GM19023 (cell line): ENCODE measurements at regions not wholly inside any gene's neighbourhood (a gene's known extent, or its start where the extent isn't known, plus 50 kb on each side); places are given as distances from the start of the nearest gene placed in this dataset.
"Not testable (repeated sequence)": the region's sequence is repeated elsewhere in the genome, so short reads cannot be mapped to it uniquely, and the experiment has no call there.

Experiments used
- ATAC-seq: cut with Tn5 transposase; IDR thresholded peaks from one replicate; pipeline ENCODE4 v1.9.1; 2021; ENCODE audit warnings: mild to moderate bottlenecking, moderate library complexity; ENCODE audit not compliant: unreplicated experiment

DNA sequence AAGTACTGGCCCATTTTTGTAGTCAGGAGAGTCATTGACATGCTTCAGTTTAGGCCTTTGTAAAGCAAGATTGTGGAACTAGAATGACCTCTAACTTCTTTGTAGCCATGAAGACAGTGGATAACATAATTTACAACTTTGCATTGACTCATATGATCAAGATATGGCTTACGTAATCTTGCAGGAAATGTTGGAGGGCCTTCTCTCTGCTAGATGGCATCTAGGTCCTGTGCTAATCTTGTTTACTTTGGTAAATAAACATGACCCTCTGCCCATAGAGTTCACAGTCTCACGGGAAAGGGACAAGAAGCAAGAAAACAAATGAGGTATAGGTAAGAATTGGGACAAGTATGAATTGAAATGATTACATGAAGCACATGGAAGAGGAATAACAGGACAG lies 355.2 kb upstream of the ARID1B start:
- ATAC-seq = no peak

DNA sequence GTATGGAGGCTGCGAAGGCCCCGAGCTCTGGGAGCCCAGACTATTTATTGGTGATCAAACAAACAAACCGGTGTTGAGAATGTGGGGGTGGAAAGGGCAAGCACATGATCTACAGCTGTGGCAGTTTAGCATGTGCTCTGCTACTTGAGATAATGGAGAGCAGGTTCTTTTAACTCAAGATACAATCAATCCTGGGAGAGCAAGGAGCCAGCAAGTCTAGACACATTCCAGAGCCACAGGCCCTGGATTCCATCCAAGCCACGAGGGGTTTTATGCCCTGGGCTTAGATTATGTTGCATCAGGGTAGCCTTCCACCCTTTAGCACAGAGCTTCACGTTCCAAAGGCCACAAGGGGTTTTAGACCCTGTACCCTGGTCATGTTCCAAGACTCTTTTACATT lies 355.9 kb upstream of the ARID1B start:
- ATAC-seq = not testable (repeated sequence)

DNA sequence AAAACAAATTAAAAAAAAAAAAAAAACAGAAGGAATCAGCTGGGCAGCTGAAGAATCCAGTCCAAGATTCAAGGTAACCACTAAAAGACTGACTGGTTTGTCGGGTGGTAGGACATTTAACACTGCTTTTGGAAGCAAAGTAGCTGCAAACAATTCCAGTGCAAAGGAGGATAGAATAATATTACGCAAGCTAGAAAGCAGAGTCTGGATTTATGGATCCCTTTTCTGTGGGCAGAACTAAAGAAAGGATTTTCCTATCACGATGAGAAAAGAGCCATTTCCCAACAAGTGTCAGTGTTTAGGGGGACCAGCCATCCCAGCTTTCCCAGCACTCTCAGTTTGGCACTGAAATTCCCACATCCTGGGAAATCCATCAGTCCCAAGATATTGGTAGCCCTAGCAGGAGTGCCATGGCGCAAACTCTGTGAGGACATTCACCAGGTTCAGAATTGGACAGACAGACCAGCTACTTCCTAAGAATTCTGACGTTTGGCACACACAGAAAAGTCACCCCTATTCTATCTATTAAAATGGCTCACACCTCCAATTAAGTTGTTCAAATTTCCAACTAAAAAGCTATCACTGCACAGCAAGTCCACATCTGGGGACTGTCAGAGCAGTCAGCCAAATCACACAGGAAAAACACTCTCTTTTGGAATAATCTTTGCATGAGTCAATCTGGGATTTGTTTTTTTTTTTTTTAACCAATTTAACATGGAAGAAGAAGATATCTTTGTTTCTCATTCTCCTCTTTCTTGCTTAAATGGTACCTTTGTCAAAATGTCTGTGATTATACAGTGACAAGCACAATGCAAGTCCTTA lies 356.8 kb upstream of the ARID1B start:
- ATAC-seq = no peak

DNA sequence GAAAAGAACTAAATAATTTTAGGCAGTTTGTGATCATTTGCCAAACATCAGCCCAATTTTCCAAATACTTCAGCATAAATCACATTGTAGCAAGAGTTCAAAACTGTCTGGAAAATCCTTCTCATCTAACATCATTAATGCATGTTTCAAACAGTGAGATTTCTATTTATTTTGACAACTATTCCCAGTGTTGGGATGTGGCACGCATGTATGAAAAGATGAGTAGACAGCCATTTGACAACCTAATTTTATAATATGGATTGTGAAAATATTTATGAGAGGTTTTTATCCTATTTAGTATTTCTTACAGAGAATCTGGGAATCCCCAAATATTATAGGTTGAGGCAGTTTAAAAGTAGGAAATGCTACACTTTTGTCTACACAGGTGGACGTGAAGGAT lies 357.6 kb upstream of the ARID1B start:
- no peak for ATAC-seq

DNA sequence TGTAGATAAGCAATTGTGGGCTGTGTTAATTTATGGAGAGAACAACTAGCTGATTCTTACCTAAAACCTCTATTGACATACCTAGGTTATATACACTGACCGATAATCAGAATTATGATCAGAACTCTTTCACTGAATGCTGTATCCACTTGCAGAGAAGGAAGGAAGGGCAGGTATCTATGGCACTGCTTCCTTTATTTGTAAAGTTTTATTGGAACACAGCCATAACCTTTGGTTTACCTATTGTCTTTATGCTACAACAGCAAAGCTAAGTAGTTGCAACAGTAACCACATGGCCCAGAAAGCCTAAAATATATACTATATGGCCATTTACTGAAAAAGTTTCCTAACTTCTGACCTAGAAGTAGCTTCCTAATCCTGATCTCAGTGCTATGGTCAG lies 358.9 kb upstream of the ARID1B start:
- ATAC-seq = no peak

DNA sequence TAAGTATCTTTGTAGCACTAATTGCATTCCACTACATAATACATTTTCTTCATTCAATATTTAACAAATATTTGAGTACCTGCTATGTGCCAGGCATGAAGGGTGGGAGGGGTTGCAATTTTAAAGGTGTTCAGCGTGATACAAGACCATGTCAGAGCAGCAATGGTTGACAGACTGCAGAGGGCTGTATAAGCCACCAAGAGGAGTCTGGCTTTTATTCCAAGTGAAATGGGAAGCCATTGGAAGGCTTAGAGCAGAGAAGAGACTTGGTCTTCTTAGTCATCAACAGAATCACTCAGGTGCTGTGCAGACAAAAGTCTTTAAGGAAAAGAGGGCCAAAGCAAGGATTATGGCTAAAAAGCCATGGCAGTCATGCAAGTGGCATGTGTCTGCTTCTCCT lies 360.8 kb upstream of the ARID1B start:
- ATAC-seq = no peak

DNA sequence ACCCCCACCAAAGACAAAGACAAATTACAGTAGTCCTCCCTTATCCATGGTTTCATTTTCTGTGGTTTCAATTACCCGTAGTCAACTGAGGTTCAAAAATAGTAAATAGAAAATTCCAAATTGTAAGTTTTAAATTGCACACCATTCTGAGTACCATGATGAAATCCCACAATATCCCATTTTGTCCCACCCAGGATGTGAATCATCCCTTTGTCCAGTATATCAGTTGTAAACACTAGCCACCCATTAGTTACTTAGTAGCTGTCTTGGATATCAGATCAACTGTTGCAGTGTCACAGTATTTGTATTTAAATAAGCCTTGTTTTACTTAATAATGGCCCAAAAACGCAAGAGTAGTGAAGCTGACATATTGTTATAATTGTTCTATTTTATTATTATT lies 364.0 kb upstream of the ARID1B start:
- ATAC-seq = no peak

DNA sequence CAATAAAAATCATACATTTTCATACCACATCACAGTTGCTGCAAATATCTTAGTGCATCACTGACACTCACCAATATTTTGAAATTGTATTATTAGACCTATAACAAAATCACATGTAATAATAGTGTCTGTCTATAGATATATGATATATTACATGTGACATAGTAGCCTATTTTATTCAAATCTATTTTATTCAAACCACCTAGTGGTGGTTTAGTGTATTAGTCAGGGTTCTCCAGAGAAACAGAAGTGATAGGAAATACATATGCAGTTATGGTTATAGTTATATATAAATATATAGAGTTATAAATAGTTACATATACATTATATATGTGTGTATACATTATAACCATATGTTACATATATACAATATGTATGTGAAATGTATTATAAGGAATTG lies 366.5 kb upstream of the ARID1B start:
- ATAC-seq = no peak

DNA sequence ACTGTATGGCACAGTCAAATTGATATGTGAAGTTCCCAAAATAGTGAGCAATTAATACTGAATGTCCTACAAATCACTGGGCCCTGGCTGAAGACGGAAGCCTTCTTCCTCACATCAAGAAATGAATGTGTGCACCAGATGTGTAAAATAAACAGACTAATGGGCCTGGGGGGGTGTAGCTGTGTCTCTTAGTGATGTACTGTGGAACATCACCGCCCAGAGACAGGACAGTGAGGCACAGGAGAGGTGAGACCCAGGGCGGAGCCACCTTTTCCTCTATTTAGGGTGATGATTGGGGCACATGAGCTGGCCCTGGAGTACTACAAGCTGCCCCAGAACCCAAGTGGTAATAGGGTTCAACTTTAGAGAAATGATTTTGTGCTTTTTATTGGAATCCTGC lies 368.5 kb upstream of the ARID1B start:
- no peak for ATAC-seq

DNA sequence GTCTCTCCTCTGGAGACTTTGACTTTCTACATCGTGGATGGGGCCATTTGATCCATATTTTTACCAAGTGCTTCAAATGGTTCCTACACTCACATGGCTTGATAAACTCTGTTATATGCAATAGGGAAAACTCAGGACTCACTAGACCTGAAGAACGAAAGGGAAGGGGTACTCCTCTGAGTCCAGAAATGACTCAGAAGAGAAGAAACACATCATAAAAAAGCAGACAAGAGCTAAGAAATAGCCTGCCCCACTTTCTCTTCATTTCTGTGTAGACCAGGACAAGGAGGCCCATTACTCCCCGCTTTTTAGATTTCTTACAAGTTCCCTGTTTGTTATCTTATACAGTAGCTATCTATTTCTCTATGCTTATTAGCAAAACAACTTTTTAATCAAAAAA lies 369.8 kb upstream of the ARID1B start:
- ATAC-seq = no peak

DNA sequence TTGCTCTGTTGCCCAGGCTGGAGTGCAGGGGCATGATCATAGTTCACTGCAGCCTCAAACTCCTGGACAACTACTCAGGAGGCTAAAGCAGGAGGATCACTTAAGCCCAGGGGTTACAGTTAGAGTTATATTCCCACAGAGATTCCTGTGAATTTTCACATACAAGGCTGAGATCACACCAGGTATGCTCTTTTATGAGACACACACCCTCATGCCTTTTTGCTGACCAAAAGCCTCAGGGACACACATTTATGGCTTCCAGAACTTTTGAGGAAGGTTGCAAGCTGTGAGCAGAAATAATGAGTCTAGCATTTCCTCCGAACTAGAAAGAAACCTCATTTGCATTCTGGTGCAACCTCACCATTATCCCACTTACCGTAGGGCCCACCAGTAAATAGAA lies 370.5 kb upstream of the ARID1B start:
- ATAC-seq = no peak

DNA sequence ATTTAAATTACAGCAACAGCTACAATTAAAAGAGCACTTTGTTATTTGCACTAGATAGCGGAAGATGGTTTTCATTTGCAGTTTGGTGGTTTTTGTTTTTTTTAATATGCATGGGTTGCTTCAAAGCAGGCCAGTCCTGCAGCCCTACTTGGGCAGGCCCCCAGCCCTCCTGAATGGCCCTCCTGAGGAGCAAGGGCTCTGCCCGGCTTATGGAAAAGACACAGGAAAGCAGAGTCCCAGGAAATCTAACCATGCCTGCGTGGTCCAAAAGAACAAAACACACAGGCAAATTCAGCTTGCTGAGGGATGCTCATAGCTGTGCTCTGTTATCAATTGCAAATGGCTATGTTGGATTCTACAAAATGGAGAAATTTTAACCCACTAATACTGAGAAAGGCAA lies 371.1 kb upstream of the ARID1B start:
- no peak for ATAC-seq

DNA sequence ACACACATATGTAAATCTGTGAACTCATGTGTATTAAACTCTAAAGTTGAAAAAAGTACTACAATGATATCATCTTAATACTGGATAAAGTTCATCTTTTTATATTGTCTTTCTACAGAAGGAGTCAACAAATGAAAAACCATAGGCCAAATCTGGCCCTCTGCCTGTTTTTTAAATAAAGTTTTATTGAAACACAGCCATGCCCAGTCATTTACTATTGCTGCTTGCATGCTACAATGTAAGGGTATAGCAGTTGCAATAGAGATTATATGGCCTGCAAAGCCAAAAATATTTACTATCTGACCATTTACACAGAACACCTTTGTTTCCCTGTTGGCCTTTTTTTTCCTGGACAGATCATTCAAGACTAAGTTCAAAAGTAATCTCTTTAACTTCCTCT lies 374.6 kb upstream of the ARID1B start:
- no peak for ATAC-seq

DNA sequence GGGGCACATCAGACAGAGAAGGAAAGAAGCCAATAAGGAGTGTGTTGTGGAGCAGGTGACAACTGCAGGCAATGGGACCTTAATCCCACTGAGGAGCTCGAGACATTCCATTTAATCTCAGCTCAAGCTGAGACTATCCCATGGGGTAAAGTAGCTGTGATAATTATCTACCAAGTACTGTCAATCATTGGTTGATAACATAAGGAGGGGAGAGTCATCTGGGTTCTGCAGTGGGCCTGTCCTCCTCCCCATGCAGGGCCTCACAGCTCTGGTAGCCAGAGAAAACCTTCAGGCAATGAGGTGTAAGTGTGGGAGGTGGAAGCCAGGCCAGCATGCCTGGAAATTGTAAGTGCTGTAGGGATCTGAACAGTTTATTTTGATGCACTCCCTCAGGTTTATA lies 375.0 kb upstream of the ARID1B start:
- ATAC-seq = no peak

DNA sequence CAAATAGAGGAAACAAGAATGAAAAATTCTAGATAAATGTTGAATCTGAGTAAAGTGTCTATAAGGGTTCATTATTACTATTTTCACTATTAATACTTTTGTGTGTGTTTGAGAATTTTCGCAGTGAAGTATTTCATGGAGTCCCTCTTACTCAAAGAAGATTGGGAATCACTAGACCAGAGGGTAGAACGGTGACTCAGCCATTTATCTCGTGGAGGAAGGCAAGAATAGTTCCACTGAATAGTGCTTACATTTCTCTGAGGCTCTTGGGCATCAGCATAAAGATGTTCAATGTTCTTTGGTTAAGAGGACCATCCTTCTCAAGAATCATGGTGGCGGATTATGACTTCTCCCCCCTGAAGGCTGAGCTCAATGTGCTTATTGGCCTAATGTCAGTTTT lies 376.7 kb upstream of the ARID1B start:
- no peak for ATAC-seq

DNA sequence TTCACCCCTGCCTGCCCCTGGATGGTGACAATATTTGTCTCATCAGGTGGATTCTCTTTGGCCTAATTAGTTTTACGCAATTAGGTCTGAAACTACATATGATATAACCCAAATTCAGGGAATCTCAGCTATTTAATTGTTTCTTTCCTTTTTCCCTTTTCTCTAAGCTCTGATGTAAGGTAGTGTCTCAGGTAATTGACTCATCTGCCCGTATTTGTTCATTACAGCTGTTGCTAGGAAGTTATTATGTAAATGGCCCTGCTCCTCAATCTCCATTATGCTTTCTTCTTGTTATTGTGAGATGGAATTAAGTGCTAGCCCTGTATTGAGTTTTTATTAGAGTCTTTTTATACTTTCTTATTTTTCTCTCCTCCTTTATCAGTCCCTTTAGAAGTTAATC lies 378.2 kb upstream of the ARID1B start:
- ATAC-seq = no peak

DNA sequence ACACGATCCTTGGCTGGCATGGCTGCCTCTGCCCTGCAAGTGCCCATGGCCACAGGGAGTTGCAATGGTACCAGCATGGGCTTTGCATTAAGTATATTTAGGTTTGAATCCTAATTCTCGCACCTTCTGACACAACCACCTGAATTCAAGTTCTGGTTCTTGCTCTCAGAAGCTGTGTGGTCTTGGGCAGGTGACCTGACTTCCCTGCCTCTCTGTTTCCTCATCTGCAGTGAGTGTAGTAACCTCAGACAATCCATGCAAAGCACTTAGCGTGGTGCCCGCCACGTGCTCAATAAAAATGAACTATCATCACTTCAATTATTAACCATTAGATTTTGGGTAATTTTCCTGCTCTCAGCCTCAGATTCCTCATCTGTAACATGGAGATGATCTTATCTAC lies 378.8 kb upstream of the ARID1B start:
- no peak for ATAC-seq

DNA sequence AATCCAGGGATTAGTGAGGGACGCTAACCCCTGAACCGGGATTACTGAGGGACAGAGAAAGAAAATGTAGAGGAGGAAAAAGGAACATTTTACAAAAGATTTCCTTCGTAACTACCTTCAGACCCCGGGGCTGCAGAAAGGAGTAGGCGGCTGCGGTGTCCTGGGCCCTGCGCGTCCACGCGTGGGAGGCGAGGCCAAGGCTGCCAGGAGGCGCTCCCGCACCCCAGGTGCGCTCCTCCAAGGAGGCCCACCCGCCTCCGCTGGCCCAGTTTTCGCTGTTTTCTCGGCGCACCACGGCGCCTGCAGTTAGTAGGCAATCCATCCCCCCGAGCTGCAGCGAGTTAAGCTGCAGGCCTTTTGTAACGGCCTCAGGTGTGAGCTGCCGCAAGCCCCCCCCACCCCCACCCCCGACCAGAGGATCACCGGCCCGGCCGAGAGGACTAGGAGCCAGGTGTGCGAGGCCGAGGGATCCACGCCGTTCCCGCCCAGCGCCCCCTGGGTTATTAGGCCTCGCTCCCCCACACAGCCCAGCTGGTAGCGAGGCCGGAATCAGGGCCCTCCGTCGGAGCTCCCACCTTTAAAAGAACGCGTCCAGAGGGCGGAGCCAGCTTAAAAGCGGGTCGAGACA lies 380.3 kb upstream of the ARID1B start:
- ATAC-seq = no peak

DNA sequence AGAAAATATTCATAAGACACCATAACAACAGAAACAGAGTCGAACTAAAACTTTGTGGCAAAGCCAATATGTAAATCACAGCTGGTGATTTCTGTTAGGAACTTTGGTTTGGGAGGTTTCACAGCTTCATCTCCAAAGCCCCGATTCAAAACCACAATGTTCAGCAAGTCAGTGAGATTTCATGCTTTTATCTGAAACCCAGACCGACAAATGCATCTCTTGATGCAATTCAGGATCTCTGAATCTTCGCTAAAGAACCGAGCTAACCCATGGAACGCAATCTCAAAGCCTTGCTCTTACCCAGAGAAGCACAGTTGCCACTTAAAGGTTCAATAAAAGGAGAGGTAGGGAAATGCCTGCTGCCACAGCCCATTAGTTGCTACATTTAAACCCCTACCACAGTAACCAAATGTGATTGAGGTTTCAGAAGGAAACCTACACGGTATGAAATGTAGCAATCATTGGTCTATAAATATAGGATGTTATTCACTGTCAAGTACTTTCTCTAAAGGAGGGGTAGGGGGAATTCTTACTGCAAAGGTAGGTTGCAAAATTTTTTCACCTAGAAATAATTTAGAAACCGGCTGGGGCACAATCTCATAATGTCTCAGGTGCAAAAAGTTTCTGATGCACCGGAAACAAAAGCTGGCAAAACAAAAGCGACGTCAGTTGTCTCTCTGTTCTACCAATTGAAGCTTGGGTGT lies 381.0 kb upstream of the ARID1B start:
- ATAC-seq = peak; percentile 52

DNA sequence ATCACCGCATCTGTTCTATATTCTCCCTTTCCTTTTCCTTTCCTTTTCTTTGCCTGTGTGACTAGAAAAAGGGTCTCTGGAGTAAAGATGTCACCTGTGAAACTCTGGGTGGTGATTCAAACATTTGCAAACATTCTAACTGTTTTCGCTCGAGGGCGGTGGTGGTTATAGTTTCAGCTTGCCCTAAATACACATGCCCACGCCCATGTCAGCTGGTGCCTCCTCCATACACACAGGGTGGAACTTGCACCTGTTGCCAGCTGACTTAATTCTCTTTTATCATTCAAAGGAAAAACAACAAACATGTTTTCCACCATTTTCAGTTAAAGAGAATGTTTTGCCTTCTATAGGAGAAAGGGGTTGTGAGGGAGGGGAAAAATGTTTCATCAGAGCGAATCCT lies 381.9 kb upstream of the ARID1B start:
- ATAC-seq = peak; percentile 56

DNA sequence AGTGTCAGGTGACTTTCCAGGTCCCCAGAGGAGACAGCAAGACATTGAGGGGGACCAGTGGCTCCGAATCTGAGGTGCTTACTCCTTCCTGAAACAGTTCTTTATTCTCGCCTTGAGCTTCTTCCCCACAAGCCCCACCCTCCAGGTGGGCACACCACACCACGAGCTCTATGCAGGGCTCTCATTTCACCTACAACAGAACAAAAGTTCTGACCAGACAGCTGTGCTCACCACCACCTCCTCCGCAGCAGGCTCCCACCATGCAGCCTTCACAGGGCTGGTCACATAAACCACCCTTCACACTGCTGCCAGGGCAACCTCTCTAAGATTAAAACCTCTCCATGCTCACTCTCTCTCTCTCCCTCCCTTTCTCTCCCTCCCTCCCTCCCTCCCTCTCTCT lies 384.5 kb upstream of the ARID1B start:
- ATAC-seq = no peak

DNA sequence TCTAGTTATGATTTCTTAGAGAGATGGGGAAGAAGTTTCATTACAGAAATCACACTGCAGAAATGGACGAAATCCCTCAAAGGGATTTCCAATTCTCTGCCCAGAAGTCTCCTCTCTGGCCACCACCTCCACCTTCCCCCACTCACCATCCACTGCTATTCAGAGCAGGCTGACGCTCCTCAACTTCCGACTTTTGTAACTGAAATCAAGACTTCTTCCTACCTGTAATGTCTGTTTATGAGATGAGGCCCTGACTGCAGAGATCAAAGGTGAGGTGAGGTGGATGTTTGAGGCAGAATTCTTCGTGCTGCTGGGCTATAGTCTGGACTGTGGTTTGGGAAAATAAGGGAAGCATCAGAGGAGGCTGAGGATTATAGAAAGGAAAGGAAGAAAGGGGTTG lies 385.2 kb upstream of the ARID1B start:
- no peak for ATAC-seq
